ENCODE measurements at regions not wholly inside any gene's neighbourhood (a gene's known extent, or its start where the extent isn't known, plus 50 kb on each side); places are given as distances from the start of the nearest gene placed in this dataset.

GRCh38 chr3:193174140-193174539 lies 66.9 kb upstream of the PLAAT1 start:
- TF ChIP-seq CTCF (IDR thresholded peaks at IDR 0.05) (no peak), ZFX (IDR thresholded peaks at IDR 0.05; ENCODE audit: borderline replicate concordance) (no peak)
